NCI-H774 (cell line): ENCODE measurements at regions not wholly inside any gene's neighbourhood (a gene's known extent, or its start where the extent isn't known, plus 50 kb on each side); places are given as distances from the start of the nearest gene placed in this dataset.

Source experiments
- DNase-seq: peaks from one replicate; lab custom pipeline; 2025; lab: John Stamatoyannopoulos, UW

- no peak for DNase-seq
Observed at GRCh38 chr12:18899162-18899561, 161.2 kb downstream of the CAPZA3 start.

GRCh38 chr12:18899678-18900317, 161.9 kb downstream of the CAPZA3 start:
- DNase-seq = no peak

GRCh38 chr12:18905134-18905533, 167.2 kb downstream of the CAPZA3 start:
- no peak for DNase-seq

GRCh38 chr12:18906395-18906794, 168.5 kb downstream of the CAPZA3 start:
- no peak for DNase-seq

- DNase-seq = no peak
Observed at GRCh38 chr12:18907127-18907526, 169.2 kb downstream of the CAPZA3 start.

GRCh38 chr12:18907728-18908127, 169.8 kb downstream of the CAPZA3 start:
- no peak for DNase-seq

GRCh38 chr12:18908191-18908590, 170.3 kb downstream of the CAPZA3 start:
- no peak for DNase-seq

GRCh38 chr12:18919871-18920511, 182.1 kb downstream of the CAPZA3 start:
- DNase-seq = no peak

GRCh38 chr12:18922851-18923250, 184.9 kb downstream of the CAPZA3 start:
- no peak for DNase-seq

GRCh38 chr12:18923721-18924120, 185.8 kb downstream of the CAPZA3 start:
- no peak for DNase-seq

- no peak for DNase-seq
Observed at GRCh38 chr12:18926188-18926587, 188.3 kb downstream of the CAPZA3 start.

GRCh38 chr12:18932211-18932610, 194.3 kb downstream of the CAPZA3 start:
- DNase-seq = no peak

- no peak for DNase-seq
Observed at GRCh38 chr12:18932715-18933114, 194.8 kb downstream of the CAPZA3 start.

GRCh38 chr12:18935371-18935965, 194.1 kb upstream of the PLEKHA5 start:
- no peak for DNase-seq

- DNase-seq = no peak
Observed at GRCh38 chr12:18939051-18939450, 190.5 kb upstream of the PLEKHA5 start.

GRCh38 chr12:18942669-18943068, 186.9 kb upstream of the PLEKHA5 start:
- no peak for DNase-seq

GRCh38 chr12:18943200-18943599, 186.3 kb upstream of the PLEKHA5 start:
- no peak for DNase-seq

- DNase-seq = no peak
Observed at GRCh38 chr12:18946106-18946505, 183.4 kb upstream of the PLEKHA5 start.

GRCh38 chr12:18951218-18951617, 178.3 kb upstream of the PLEKHA5 start:
- no peak for DNase-seq

GRCh38 chr12:18953505-18953904, 176.0 kb upstream of the PLEKHA5 start:
- no peak for DNase-seq

- no peak for DNase-seq
Observed at GRCh38 chr12:18955594-18955993, 173.9 kb upstream of the PLEKHA5 start.

- DNase-seq = no peak
Observed at GRCh38 chr12:18965203-18965602, 164.3 kb upstream of the PLEKHA5 start.

GRCh38 chr12:18966954-18967353, 162.6 kb upstream of the PLEKHA5 start:
- no peak for DNase-seq

GRCh38 chr12:18967814-18968213, 161.7 kb upstream of the PLEKHA5 start:
- DNase-seq = no peak
